Gastrocnemius medialis (tissue), 4 donors: ENCODE measurements at regions not wholly inside any gene's neighbourhood (a gene's known extent, or its start where the extent isn't known, plus 50 kb on each side); places are given as distances from the start of the nearest gene placed in this dataset.

ENCODE experiments used
- ATAC-seq, 2 donors: fragments of 150-250 bp; one replicate each; pipeline ENCODE4 v1.9.1; 2016
- DNase-seq, 2 donors: peaks; one replicate each; pipeline ENCODE4 v3.0.0-alpha.2; 2019
- H3K27ac ChIP-seq, 4 donors: fragments of 200-600 bp; sonication (generic); 1 replicate in 1 of 4; 2 replicates in 3 of 4; pipeline ENCODE4 v1.5.1; 2016 to 2018; ENCODE audit warnings: mild to moderate bottlenecking in 2 of 4, moderate library complexity in 1 of 4
- H3K27me3 ChIP-seq, 3 donors: fragments of 200-600 bp; sonication (generic) in 2 of 3; 1 replicate in 1 of 3; 2 replicates in 2 of 3; pipeline versions ENCODE4 v1.5.1 to v1.6.0; 2016 to 2019; ENCODE audit warnings: mild to moderate bottlenecking in 1 of 3, moderate library complexity in 1 of 3
- H3K36me3 ChIP-seq, 2 donors: fragments of 200-600 bp; sonication (generic) in 1 of 2; one replicate each; pipeline ENCODE4 v1.5.1; 2017 to 2018
- H3K4me1 ChIP-seq, 2 donors: fragments of 200-600 bp; sonication (generic) in 1 of 2; one replicate each; pipeline ENCODE4 v1.5.1; 2016 to 2017; ENCODE audit warnings: mild to moderate bottlenecking in 2 of 2
- H3K4me3 ChIP-seq, 4 donors: fragments of 200-600 bp; sonication (generic) in 3 of 4; 1 replicate in 1 of 4; 2 replicates in 3 of 4; pipeline ENCODE4 v1.5.1; 2016 to 2019; ENCODE audit warnings: mild to moderate bottlenecking in 2 of 4
- H3K9me3 ChIP-seq, 3 donors: fragments of 200-600 bp; sonication (generic) in 2 of 3; 1 replicate in 1 of 3; 2 replicates in 2 of 3; pipeline ENCODE4 v1.5.1; 2016 to 2019
- POLR2A ChIP-seq, 2 donors: fragments of 450-650 bp; IDR thresholded peaks; one replicate each; pipeline ENCODE4 v1.6.1; 2017; ENCODE audit warnings: antibody characterized with exemption in 2 of 2, mild to moderate bottlenecking in 2 of 2, moderate library complexity in 2 of 2
- in situ Hi-C, 4 donors: fragments of 200-750 bp; cut with MboI; loops; one replicate each; pipeline versions ENCODE4 v1.15.0 to v1.8.0; 2017; ENCODE audit warnings: low sequenced_read_pairs in 4 of 4
- intact Hi-C: fragments of 100-400 bp; cut with DNase I; formaldehyde crosslinking; loops from one replicate; pipeline ENCODE4 v1.15.1; 2023; ENCODE audit warnings: low total_unique reads
- TF ChIP-seq, protein P1 (sequence below), 5 experiments: fragments of 450-650 bp in 3 of 5; fragments of 200-600 bp in 2 of 5; sonication (generic) in 2 of 5; IDR thresholded peaks in 4 of 5; conservative IDR thresholded peaks in 1 of 5; 1 replicate in 4 of 5; 2 replicates in 1 of 5; pipeline ENCODE4 v1.5.1; 2016 to 2019; ENCODE audit warnings: antibody characterized with exemption in 5 of 5, mild to moderate bottlenecking in 3 of 5, moderate library complexity in 3 of 5

DNA sequence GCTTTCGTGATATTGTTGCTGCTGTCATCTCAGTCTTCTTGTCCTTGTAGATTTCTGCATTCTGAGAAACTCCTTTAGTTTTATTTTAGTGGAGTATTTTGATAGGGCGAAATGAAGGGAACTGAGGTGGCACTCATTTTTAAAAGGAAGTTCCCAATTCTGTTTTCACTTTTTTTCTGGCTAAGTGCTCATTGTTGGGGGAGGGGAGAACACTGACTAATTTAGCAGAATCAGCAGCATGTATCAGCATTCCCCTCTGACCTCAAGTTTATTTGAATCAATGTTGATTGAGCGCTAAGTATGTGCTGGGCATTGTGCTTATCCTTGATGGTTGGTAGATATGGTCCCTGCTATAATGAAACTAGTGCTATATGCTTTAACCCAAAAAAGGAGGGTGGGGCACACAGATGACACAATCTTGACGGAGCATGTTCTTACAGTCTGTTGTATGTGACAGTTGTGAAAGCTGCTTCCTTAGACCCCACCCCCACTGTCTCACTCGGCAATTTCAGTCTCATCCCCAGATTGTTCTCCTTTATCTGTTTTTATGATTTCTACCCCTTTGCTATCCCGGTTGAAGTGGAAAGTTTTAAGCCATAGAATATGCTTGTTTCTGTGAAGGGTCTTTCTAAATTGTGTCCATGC lies 262.4 kb downstream of the SOX4 start:
- ATAC-seq: no peak
- H3K27ac ChIP-seq: no peak overlapping the region
- intact Hi-C loops: no loop called here

DNA sequence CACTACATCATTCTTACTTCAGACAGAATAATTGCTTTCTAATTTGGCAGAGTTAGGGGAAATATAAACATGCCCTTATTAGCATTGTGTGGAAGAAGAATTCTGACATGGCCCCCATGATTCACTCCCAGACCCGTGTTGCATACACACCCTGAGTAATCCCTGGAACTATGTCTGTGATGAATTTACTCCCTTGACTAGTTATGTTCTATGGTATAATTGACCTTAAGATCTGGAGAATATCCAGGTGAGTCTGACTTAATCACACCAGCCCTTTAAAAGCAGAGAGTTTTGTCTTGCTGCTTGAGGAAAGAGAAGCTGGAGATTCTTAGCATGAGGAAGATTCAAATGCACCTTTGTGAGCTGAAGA lies 262.9 kb downstream of the SOX4 start:
- Histone ChIP-seq H3K36me3 (no peaks in the 10 kb centered on the region), H3K9me3 (no peaks in the 10 kb centered on the region), H3K27ac (no peak overlapping the region), H3K27me3 (no peaks in the 10 kb centered on the region), H3K4me3 (no peak overlapping the region), H3K4me1 (no peaks in the 10 kb centered on the region)
- DNase-seq (no peak), ATAC-seq (no peak)
- intact Hi-C loops (no loop called here), in situ Hi-C loops (no loop called here)
- TF ChIP-seq, protein P1, sequence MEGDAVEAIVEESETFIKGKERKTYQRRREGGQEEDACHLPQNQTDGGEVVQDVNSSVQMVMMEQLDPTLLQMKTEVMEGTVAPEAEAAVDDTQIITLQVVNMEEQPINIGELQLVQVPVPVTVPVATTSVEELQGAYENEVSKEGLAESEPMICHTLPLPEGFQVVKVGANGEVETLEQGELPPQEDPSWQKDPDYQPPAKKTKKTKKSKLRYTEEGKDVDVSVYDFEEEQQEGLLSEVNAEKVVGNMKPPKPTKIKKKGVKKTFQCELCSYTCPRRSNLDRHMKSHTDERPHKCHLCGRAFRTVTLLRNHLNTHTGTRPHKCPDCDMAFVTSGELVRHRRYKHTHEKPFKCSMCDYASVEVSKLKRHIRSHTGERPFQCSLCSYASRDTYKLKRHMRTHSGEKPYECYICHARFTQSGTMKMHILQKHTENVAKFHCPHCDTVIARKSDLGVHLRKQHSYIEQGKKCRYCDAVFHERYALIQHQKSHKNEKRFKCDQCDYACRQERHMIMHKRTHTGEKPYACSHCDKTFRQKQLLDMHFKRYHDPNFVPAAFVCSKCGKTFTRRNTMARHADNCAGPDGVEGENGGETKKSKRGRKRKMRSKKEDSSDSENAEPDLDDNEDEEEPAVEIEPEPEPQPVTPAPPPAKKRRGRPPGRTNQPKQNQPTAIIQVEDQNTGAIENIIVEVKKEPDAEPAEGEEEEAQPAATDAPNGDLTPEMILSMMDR (IDR thresholded peaks at IDR 0.05 in 4 of 5, conservative IDR thresholded peaks at IDR 0.05 in 1 of 5): no peak
- no peak for TF ChIP-seq POLR2A (IDR thresholded peaks at IDR 0.05)

More for the DNA sequence above, 262.4 kb downstream of the SOX4 start:
- Histone ChIP-seq H3K27me3 (no peaks in the 10 kb centered on the region), H3K4me3 (no peak overlapping the region), H3K4me1 (no peaks in the 10 kb centered on the region), H3K36me3 (no peaks in the 10 kb centered on the region), H3K9me3 (no peaks in the 10 kb centered on the region)
- in situ Hi-C loops: no loop called here
- TF ChIP-seq POLR2A (IDR thresholded peaks at IDR 0.05): no peak
- TF ChIP-seq, protein P1 (IDR thresholded peaks at IDR 0.05 in 4 of 5, conservative IDR thresholded peaks at IDR 0.05 in 1 of 5): no peak
- DNase-seq: no peak

DNA sequence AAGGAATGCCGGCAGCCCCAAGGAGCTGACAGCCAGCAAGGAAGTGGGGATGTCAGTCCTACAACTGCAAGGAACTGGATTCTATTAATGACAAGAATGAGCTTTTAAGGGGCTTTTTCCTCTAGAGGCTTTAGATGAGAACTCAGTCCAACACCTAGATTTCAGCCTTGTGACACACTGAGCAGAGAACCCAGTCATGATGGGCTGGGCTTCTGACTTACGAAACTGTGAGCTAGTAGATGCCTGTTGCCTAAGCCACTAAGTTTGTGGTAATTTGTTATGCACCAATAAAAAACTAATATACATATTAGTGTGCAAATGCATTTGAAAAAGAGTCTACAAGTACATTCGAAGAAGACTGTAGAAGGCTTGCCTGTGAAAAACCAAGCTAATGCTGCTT lies 263.3 kb downstream of the SOX4 start:
- intact Hi-C loops: no loop called here
- ATAC-seq: no peak
- TF ChIP-seq POLR2A (IDR thresholded peaks at IDR 0.05): no peak
- TF ChIP-seq, protein P1 (IDR thresholded peaks at IDR 0.05 in 4 of 5, conservative IDR thresholded peaks at IDR 0.05 in 1 of 5): no peak
- Histone ChIP-seq H3K9me3 (no peaks in the 10 kb centered on the region), H3K4me1 (no peaks in the 10 kb centered on the region), H3K36me3 (no peaks in the 10 kb centered on the region), H3K27ac (no peak overlapping the region), H3K27me3 (no peaks in the 10 kb centered on the region), H3K4me3 (no peak overlapping the region)
- DNase-seq: no peak
- in situ Hi-C loops: no loop called here

DNA sequence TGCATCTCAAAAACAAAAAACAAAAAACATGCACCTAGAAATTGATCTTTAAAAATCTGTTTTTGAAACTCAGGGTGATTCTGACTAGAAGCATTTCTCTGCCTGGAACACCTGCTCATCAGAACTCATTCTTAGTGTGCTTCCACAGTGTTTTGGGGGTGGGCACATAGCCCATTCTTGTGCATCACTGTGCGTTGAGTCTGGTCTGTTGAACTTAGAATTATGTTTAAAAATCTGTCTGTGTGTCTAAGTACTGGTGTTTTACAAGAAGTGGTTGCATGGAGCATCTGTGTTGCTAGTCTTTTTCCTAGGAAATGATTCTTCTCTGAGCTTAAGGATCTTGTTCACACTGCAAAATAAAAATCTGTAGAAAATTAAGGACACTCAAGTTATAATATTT lies 264.5 kb downstream of the SOX4 start:
- intact Hi-C loops: no loop called here
- no peak for TF ChIP-seq POLR2A (IDR thresholded peaks at IDR 0.05)
- TF ChIP-seq, protein P1 (IDR thresholded peaks at IDR 0.05 in 4 of 5, conservative IDR thresholded peaks at IDR 0.05 in 1 of 5): no peak

GRCh38 chr6:21859193-21859735 lies 265.7 kb downstream of the SOX4 start:
- no peak for DNase-seq
- in situ Hi-C loops: no loop called here
- intact Hi-C loops: no loop called here
- ATAC-seq: no peak
- Histone ChIP-seq H3K4me3 (no peak overlapping the region), H3K4me1 (no peaks in the 10 kb centered on the region), H3K27me3 (no peaks in the 10 kb centered on the region), H3K27ac (no peak overlapping the region), H3K9me3 (no peaks in the 10 kb centered on the region), H3K36me3 (no peaks in the 10 kb centered on the region)
- TF ChIP-seq, protein P1 (IDR thresholded peaks at IDR 0.05 in 4 of 5, conservative IDR thresholded peaks at IDR 0.05 in 1 of 5): no peak
- no peak for TF ChIP-seq POLR2A (IDR thresholded peaks at IDR 0.05)

More for the DNA sequence above, 264.5 kb downstream of the SOX4 start:
- DNase-seq (no peak), ATAC-seq (no peak)
- in situ Hi-C loops: no loop called here
- H3K9me3 ChIP-seq: no peaks in the 10 kb centered on the region
- H3K27ac ChIP-seq: no peak overlapping the region
- no peaks in the 10 kb centered on the region for H3K27me3 ChIP-seq
- no peaks in the 10 kb centered on the region for H3K4me1 ChIP-seq
- no peaks in the 10 kb centered on the region for H3K36me3 ChIP-seq
- no peak overlapping the region for H3K4me3 ChIP-seq
